Mesendoderm (in vitro differentiated cells): ENCODE measurements at regions not wholly inside any gene's neighbourhood (a gene's known extent, or its start where the extent isn't known, plus 50 kb on each side); places are given as distances from the start of the nearest gene placed in this dataset.

Source experiments
- DNase-seq: peaks from one replicate; pipeline ENCODE4 v3.0.0; 2013
- H2AK5ac ChIP-seq: 2 replicates; pipeline ENCODE4 v1.6.1; 2013; ENCODE audit warnings: low read length, inconsistent platforms
- H2BK120ac ChIP-seq: 2 replicates; pipeline ENCODE4 v1.6.1; 2013; ENCODE audit warnings: low read depth, mild to moderate bottlenecking, low read length, moderate library complexity, mixed read lengths
- H2BK15ac ChIP-seq: replicated peaks from 2 replicates; pipeline ENCODE4 v1.6.1; 2013; ENCODE audit warnings: low read depth, mild to moderate bottlenecking, moderate library complexity
- H2BK5ac ChIP-seq: 2 replicates; pipeline ENCODE4 v1.6.1; 2013; ENCODE audit warnings: low read length, inconsistent platforms
- H3K18ac ChIP-seq: 2 replicates; pipeline ENCODE4 v1.6.1; 2013; ENCODE audit warnings: mild to moderate bottlenecking, low read length, mixed read lengths
- H3K23ac ChIP-seq: one replicate; pipeline ENCODE4 v1.6.1; 2013; ENCODE audit warnings: low read length
- H3K27ac ChIP-seq: 2 replicates; pipeline ENCODE4 v1.5.1; 2013; ENCODE audit warnings: low read depth, mild to moderate bottlenecking, inconsistent platforms, low read length, moderate library complexity
- H3K27me3 ChIP-seq: 2 replicates; pipeline ENCODE4 v1.6.1; 2013; ENCODE audit warnings: low read length, control low read depth, mild to moderate bottlenecking, inconsistent platforms; ENCODE audit not compliant: insufficient read depth, poor library complexity
- H3K36me3 ChIP-seq: 2 replicates; pipeline ENCODE4 v1.6.1; 2013; ENCODE audit warnings: low read length, inconsistent platforms; ENCODE audit not compliant: control insufficient read depth, insufficient read depth
- H3K4ac ChIP-seq: one replicate; pipeline ENCODE4 v1.6.1; 2013; ENCODE audit warnings: low read depth, mild to moderate bottlenecking, low read length, moderate library complexity
- H3K4me1 ChIP-seq: 2 replicates; pipeline ENCODE4 v1.6.1; 2013; ENCODE audit warnings: low read depth, low read length, inconsistent platforms; ENCODE audit not compliant: control insufficient read depth
- H3K4me2 ChIP-seq: 2 replicates; pipeline ENCODE4 v1.6.1; 2013; ENCODE audit warnings: low read length
- H3K4me3 ChIP-seq: 2 replicates; pipeline ENCODE4 v1.5.1; 2013; ENCODE audit warnings: mild to moderate bottlenecking, low read length
- H3K56ac ChIP-seq: one replicate; pipeline ENCODE4 v1.6.1; 2013; ENCODE audit warnings: low read length
- H3K79me1 ChIP-seq: 2 replicates; pipeline ENCODE4 v1.6.1; 2013; ENCODE audit warnings: low read length, inconsistent platforms
- H3K79me2 ChIP-seq: 2 replicates; pipeline ENCODE4 v1.6.1; 2013; ENCODE audit warnings: mild to moderate bottlenecking, low read length; ENCODE audit not compliant: control insufficient read depth, insufficient read depth
- H3K9ac ChIP-seq: 2 replicates; pipeline ENCODE4 v1.6.1; 2013; ENCODE audit warnings: low read length, inconsistent platforms
- H4K5ac ChIP-seq: one replicate; pipeline ENCODE4 v1.6.1; 2013; ENCODE audit warnings: low read length
- H4K8ac ChIP-seq: one replicate; pipeline ENCODE4 v1.6.1; 2013; ENCODE audit warnings: low read depth, mild to moderate bottlenecking, control low read depth, low read length, moderate library complexity
- whole genome bisulfite sequencing: extraction: QIAGEN DNeasy Blood & Tissue Kit; methylation state at CpG from one replicate; pipeline ENCODE4 v1.1.7; 2013; ENCODE audit warnings: low lambda C conversion rate, missing lambda C conversion rate; ENCODE audit not compliant: insufficient coverage; ENCODE audit errors: extremely low coverage; 5-methylcytosine and 5-hydroxymethylcytosine counted together

DNA sequence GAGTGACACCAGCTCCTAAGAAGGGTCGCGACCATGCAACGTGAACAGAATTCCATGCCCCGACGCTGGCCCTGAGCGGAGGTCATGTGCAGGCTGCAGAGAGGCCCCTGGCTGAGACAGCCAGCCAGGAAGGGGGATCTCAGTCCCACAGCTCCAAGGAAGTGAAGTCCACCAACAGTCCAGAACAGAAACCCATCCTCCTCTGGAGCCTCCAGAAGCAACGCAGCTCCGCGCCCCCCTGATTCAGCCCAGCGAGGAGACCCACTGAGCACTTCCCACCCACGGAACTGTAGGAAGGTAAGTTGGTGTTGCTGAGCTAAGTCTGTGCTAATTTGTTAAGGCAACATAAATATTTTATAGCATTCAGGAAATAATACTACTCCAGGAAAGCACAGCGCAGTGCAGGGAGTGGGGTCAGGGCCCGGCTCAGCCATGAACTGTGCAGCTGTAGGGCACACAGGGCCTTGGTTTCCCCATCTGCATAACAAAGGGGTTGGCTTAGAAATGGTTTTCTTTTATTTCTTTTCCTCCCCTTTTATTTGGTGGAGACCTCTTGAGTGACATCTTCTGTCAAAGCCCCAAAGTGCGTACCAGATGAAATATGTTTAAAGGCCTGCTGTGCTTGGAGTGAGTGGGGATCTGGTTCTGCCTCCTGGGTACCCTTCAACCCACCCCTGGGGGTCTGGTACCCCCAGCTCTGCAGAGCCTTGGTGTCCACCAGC is 241.1 kb upstream of the PMEPA1 start:
- H3K4ac ChIP-seq = no peak overlapping the region
- H3K79me1 ChIP-seq = no peaks in the 10 kb centered on the region
- no peak overlapping the region for H3K4me3 ChIP-seq
- H3K36me3 ChIP-seq = no peaks in the 10 kb centered on the region
- no peak overlapping the region for H3K18ac ChIP-seq
- no peak overlapping the region for H4K5ac ChIP-seq
- no peak overlapping the region for H2AK5ac ChIP-seq
- H3K27me3 ChIP-seq = no peaks in the 10 kb centered on the region
- no peak overlapping the region for H3K56ac ChIP-seq
- no peak overlapping the region for H2BK15ac ChIP-seq
- DNase-seq = no peak
- H3K9ac ChIP-seq = no peak overlapping the region
- no peaks in the 10 kb centered on the region for H3K4me1 ChIP-seq
- H4K8ac ChIP-seq = no peak overlapping the region
- no peak overlapping the region for H3K27ac ChIP-seq
- no peak overlapping the region for H2BK5ac ChIP-seq
- no CpG with 5 or more reads among the region's 14 CpGs for WGBS
- H3K23ac ChIP-seq = no peak overlapping the region
- H2BK120ac ChIP-seq = no peak overlapping the region
- H3K4me2 ChIP-seq = no peak overlapping the region
- no peaks in the 10 kb centered on the region for H3K79me2 ChIP-seq

DNA sequence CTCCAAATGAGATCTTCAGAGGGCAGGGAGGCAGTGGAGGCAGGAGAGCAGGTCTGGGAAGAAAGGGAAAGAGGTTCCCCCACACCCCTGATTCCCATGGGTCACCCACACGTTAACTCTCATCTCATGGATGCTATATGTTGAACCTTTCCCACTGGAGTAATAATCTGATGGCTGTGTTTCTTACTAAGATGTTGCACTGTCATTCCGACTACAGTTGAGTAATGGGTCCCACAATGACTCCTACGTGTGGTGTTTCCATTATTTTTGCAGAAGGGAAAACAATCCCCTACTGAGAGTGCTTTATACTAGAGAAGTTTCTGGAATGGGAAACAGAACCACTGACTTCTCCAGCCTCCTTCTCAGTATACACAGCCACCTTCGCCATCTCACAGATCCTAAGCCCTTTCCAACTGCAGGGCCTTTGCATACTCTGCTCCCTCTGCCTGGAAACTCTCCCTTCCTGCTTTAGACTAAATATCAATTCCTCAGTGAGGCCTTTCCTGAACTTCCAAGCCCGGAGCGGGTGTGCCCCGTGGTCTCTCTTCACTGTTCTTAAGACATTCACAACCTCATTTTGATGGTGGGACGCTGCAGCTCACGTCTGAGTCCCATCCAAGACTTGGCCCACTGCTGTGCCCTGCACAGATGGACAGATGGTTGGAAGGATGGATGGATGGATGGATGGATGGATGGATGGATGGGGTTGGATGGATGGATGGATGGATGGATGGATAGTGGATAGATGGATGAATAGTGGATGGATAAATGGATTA is 238.6 kb upstream of the PMEPA1 start:
- no peak for DNase-seq
- Histone ChIP-seq H3K18ac (no peak overlapping the region), H3K36me3 (no peaks in the 10 kb centered on the region), H3K79me1 (no peaks in the 10 kb centered on the region), H3K4me2 (no peak overlapping the region), H3K79me2 (no peaks in the 10 kb centered on the region), H2BK120ac (no peak overlapping the region), H3K56ac (no peak overlapping the region), H3K4ac (no peak overlapping the region), H3K27ac (no peak overlapping the region), H3K9ac (no peak overlapping the region), H3K4me1 (no peaks in the 10 kb centered on the region), H3K23ac (no peak overlapping the region), H4K5ac (no peak overlapping the region), H2BK15ac (no peak overlapping the region), H4K8ac (no peak overlapping the region), H3K4me3 (no peak overlapping the region), H2BK5ac (no peak overlapping the region), H2AK5ac (no peak overlapping the region), H3K27me3 (no peaks in the 10 kb centered on the region)
- no CpG with 5 or more reads among the region's 9 CpGs for WGBS

DNA sequence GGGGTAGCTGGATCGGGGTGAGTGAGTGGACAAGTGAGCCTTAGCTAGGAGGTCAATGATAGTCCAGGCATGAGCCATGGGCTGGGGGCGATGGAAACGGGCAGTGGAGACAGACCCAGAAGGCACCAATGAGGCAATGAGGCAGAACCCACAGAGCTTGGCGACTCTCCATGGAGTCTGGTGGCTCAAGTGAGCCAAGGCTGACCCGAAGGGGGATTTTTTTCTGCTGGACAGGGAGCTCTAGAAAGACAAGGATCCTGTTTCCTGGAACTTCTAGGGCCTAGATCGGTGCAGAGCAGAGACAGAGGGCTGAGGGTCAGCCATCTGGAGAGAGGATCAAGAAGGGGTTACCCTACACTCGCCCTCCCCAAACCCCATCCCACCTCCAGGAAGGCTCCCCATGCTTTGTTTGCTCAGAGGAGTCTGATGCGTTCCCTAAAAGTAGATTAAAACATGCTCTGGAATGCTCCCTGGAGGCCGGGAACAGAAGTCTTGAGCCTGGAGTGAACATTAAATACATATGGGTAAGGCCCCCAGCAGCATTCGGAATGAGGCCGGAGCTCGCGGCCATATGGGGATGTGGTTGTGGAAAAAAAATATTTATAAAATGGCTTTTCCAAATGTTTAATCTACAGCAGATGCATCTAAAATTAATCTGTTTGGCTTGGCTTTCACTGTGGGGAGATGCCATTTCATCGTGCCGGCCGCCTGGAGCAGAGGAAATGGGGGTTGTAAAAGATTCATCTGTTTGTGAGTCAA is 237.8 kb upstream of the PMEPA1 start:
- Histone ChIP-seq H3K4me2 (no peak overlapping the region), H3K4ac (no peak overlapping the region), H3K9ac (no peak overlapping the region), H3K27ac (no peak overlapping the region), H3K36me3 (no peaks in the 10 kb centered on the region), H2BK15ac (no peak overlapping the region), H4K5ac (no peak overlapping the region), H4K8ac (no peak overlapping the region), H3K4me1 (no peaks in the 10 kb centered on the region), H3K79me1 (no peaks in the 10 kb centered on the region), H2BK120ac (no peak overlapping the region), H3K23ac (no peak overlapping the region), H3K27me3 (no peaks in the 10 kb centered on the region), H3K18ac (no peak overlapping the region), H3K56ac (no peak overlapping the region), H2BK5ac (no peak overlapping the region), H3K79me2 (no peaks in the 10 kb centered on the region), H2AK5ac (no peak overlapping the region), H3K4me3 (no peak overlapping the region)
- no peak for DNase-seq
- no CpG with 5 or more reads among the region's 16 CpGs for WGBS

DNA sequence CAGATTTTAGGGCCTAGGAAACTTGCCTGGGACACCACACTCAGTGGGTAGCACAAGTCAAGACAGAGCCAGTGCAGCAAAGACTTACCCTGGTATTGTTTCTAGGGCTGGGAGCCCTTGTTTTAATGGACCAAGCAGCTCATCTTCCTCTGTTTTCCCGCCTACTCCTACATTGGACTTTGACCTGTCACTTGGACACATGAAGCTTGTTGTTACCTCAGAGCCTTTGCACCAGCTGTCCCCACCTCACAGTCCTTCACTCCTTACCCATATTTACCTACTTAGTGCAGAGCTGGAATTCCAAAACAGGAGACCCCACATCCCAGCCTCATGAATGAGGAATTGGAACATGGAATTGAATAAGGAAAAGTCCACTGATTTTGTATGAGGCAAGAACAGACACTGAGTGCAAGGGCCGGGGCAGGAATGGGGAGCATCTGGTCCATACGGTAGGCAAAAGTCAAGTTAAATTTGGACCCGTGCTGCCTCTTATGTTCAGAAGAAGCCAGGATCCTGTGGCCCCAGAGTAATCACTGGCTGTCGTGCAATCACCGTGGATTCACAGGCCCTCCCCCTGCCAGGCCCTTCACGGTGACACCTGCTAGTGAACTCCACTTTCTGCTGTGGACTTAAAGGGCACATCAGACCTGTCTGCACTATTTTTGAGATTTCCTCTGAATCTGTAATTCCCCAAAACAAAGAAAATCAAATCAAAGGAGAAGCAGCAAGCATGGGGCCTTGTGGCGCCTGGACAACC is 236.9 kb upstream of the PMEPA1 start:
- Histone ChIP-seq H3K23ac (no peak overlapping the region), H3K27me3 (no peaks in the 10 kb centered on the region), H3K36me3 (no peaks in the 10 kb centered on the region), H3K79me1 (no peaks in the 10 kb centered on the region), H3K27ac (no peak overlapping the region), H3K4me2 (no peak overlapping the region), H3K4ac (no peak overlapping the region), H3K9ac (no peak overlapping the region), H3K56ac (no peak overlapping the region), H3K18ac (no peak overlapping the region), H2BK120ac (no peak overlapping the region), H4K5ac (no peak overlapping the region), H4K8ac (no peak overlapping the region), H2BK5ac (no peak overlapping the region), H3K4me1 (no peaks in the 10 kb centered on the region), H3K4me3 (no peak overlapping the region), H2BK15ac (no peak overlapping the region), H3K79me2 (no peaks in the 10 kb centered on the region), H2AK5ac (no peak overlapping the region)
- no CpG with 5 or more reads among the region's 8 CpGs for WGBS
- no peak for DNase-seq

DNA sequence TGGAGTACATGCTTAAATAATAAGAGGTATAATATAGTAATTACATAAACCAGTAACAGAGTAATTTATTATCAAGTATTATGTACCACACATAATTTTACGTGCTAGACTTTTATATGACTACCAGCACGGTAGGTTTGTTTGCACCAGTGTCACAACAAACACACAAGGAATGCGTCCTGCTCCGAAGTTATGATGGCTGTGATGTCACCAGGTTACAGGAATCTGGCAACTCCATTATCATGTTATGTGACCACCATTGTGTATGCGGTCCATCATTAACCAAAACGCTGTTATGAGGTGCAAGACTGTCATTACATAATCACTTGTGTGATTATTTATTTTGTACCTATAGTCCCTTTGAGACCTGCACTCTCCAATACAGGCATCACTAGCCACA is 235.2 kb upstream of the PMEPA1 start:
- WGBS = no CpG with 5 or more reads among the region's 6 CpGs
- Histone ChIP-seq H2BK15ac (no peak overlapping the region), H3K36me3 (no peaks in the 10 kb centered on the region), H3K9ac (no peak overlapping the region), H2BK5ac (no peak overlapping the region), H3K4me3 (no peak overlapping the region), H3K23ac (no peak overlapping the region), H3K27ac (no peak overlapping the region), H4K8ac (no peak overlapping the region), H3K27me3 (no peaks in the 10 kb centered on the region), H2BK120ac (no peak overlapping the region), H3K18ac (no peak overlapping the region), H3K79me1 (no peaks in the 10 kb centered on the region), H4K5ac (no peak overlapping the region), H3K56ac (no peak overlapping the region), H3K4me1 (no peaks in the 10 kb centered on the region), H3K4ac (no peak overlapping the region), H3K79me2 (no peaks in the 10 kb centered on the region), H3K4me2 (no peak overlapping the region), H2AK5ac (no peak overlapping the region)
- no peak for DNase-seq
